Stomach (tissue), 8 donors: ENCODE measurements at regions not wholly inside any gene's neighbourhood (a gene's known extent, or its start where the extent isn't known, plus 50 kb on each side); places are given as distances from the start of the nearest gene placed in this dataset.

Experiments used
- DNase-seq, 2 donors: peaks; one replicate each; pipeline versions ENCODE4 v3.0.0 to v3.0.0-alpha.2; 2013 to 2019
- H3K27ac ChIP-seq, 5 donors: fragments of 200-600 bp in 4 of 5; sonication (generic) in 4 of 5; one replicate each; pipeline ENCODE4 v1.5.1; 2013 to 2019; ENCODE audit warnings: mild to moderate bottlenecking in 1 of 5, moderate library complexity in 1 of 5
- H3K27me3 ChIP-seq, 3 donors: fragments of 200-600 bp; sonication (generic); one replicate each; pipeline ENCODE4 v1.5.1; 2017 to 2019; ENCODE audit warnings: mixed run types in 1 of 3
- H3K36me3 ChIP-seq, 4 donors: fragments of 200-600 bp; sonication (generic); 1 replicate in 3 of 4; 2 replicates in 1 of 4; pipeline ENCODE4 v1.5.1; 2016 to 2019
- H3K4me1 ChIP-seq, 4 donors: fragments of 200-600 bp; sonication (generic); one replicate each; pipeline ENCODE4 v1.5.1; 2016 to 2019
- H3K4me3 ChIP-seq, 4 donors: fragments of 200-600 bp; sonication (generic) in 3 of 4; one replicate each; pipeline ENCODE4 v1.5.1; 2016 to 2019; ENCODE audit warnings: mild to moderate bottlenecking in 1 of 4
- H3K9me3 ChIP-seq, 4 donors: fragments of 200-600 bp; sonication (generic); one replicate each; pipeline ENCODE4 v1.5.1; 2016 to 2019
- CTCF ChIP-seq, 7 experiments: fragments of 450-650 bp in 4 of 7; fragments of 200-600 bp in 3 of 7; sonication (generic) in 3 of 7; IDR thresholded peaks; one replicate each; pipeline ENCODE4 v1.5.1; 2016 to 2019; ENCODE audit warnings: antibody characterized with exemption in 7 of 7, control low read depth in 2 of 7, mild to moderate bottlenecking in 1 of 7
- EP300 ChIP-seq: sonication (generic); formaldehyde crosslinking; IDR thresholded peaks from one replicate; pipeline ENCODE4 v1.6.1; 2017; ENCODE audit warnings: antibody characterized with exemption
- POLR2A ChIP-seq, 4 donors: fragments of 450-650 bp; IDR thresholded peaks; one replicate each; pipeline ENCODE4 v1.6.1; 2016; ENCODE audit warnings: antibody characterized with exemption in 4 of 4, control low read depth in 2 of 4, mild to moderate bottlenecking in 1 of 4, moderate library complexity in 1 of 4
- POLR2AphosphoS5 ChIP-seq, 3 donors: sonication (generic); formaldehyde crosslinking; IDR thresholded peaks; one replicate each; pipeline ENCODE4 v1.6.1; 2016; ENCODE audit warnings: antibody characterized with exemption in 3 of 3
- WGBS, 5 donors: extraction: QIAGEN DNeasy Blood & Tissue Kit in 3 of 5; methylation state at CpG; one replicate each; pipeline versions ENCODE4 v1.1.5 to v1.1.7; 2013 to 2018; 5-methylcytosine and 5-hydroxymethylcytosine counted together
- intact Hi-C: fragments of 100-400 bp; cut with DNase I; formaldehyde crosslinking; loops from one replicate; pipeline ENCODE4 v1.15.1; 2023; ENCODE audit warnings: low total_unique reads
- donor health status: healthy with polysubstance abuse.
- donor health status: Bipolar disorder and iron deficiency.
- donor health status: healthy.

GRCh38 chr5:110333384-110333783, 393.1 kb downstream of the TMEM232 start:
- DNase-seq, result peak in 1 of 2 donors; percentile 33
- 57 to 73% (median 67%) methylated on average over 4 of the region's 4 CpGs for WGBS, 5 donors

DNA sequence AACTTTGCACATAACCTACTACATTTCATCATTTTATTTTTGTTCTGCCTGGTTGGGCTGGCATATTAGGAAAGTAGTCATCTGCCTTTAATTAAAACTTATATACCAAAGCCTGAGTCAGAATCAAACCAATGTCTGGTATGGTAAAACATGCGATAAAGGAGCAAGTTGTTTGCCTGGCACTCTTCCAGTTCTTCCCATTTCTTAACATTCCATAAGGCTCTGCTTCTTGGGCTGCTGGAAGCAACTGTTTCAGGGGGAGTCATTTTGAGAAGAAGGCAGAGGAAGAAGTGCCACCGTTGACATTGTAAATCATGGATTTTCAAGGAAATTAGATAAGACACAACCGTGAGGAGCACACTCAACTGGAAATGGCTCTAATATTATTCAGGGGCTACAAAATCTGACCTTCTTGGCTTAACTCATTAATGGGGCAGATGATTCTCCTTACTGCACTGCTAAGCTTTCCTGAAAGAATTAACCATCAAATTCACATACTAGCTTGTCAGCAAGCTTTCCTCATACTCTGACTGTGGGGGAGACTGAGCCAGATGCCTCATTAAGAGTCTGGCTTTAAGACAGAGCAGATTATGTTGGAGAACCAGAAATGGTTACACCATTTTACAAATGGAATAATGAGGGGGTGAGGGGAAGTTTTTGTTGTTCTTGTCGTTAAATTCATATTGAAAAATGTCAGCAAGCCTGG, 391.0 kb downstream of the TMEM232 start:
- WGBS, 5 donors, result 40 to 46% (median 42%) methylated on average over 4 of the region's 4 CpGs
- intact Hi-C loops, result no loop called here

More at GRCh38 chr5:110333384-110333783, 393.1 kb downstream of the TMEM232 start:
- TF ChIP-seq CTCF (IDR thresholded peaks at IDR 0.05) (no peak), POLR2A (IDR thresholded peaks at IDR 0.05) (no peak), EP300 (no peak), POLR2AphosphoS5 (IDR thresholded peaks at IDR 0.05) (no peak)
- peaks cover 0 to 3% (median 0%) of the 10 kb centered on the region in 4 donors for H3K4me1 ChIP-seq
- H3K36me3 ChIP-seq, result no peaks in the 10 kb centered on the region
- intact Hi-C loops, result no loop called here
- H3K27ac ChIP-seq, result no peak overlapping the region
- H3K27me3 ChIP-seq, result no peaks in the 10 kb centered on the region
- no peaks in the 10 kb centered on the region for H3K9me3 ChIP-seq
- H3K4me3 ChIP-seq, result no peak overlapping the region

DNA sequence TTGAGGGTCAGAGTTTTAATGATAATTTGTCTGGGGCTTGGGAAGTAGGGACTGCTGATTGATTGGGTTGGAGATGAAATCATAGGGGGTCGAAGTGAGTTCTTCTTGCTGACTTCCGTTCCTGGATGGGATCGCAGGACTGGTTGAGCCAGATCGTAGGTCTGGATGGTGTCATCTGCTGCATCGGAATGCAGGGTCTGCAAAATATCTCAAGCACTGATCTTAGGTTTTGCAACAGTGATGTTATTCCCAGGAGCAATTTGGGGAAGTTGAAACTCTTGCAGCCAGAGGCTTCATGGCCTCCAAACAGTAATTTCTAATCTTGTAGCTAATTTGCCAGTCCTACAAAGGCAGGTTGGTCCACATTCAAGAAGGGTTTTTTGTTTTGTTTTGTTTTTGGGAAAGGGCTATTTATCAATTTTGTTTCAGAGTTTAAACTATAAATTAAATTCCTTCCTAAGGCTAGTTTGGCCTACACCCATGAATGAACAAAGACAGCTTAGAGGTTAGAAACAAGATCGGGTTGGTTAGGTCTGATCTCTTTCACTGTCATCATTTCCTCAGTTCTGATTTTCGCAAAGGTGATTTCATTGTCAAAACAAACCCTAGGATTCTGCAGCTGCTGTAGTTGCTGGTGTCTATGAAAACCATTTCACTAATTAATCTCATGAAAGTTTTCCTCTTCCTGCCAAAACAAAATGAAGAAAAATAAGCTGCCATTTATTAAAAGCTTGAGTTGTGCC, 388.0 kb downstream of the TMEM232 start:
- H3K27ac ChIP-seq, result no peak overlapping the region
- H3K4me1 ChIP-seq, result peaks cover 0 to 42% (median 0%) of the 10 kb centered on the region in 4 donors
- no peak overlapping the region for H3K4me3 ChIP-seq
- peak in 1 of 3 donors; percentile 58 for TF ChIP-seq POLR2AphosphoS5 (IDR thresholded peaks at IDR 0.05)
- no peak for TF ChIP-seq POLR2A (IDR thresholded peaks at IDR 0.05)
- no peak for TF ChIP-seq CTCF (IDR thresholded peaks at IDR 0.05)
- intact Hi-C loops, result no loop called here
- H3K36me3 ChIP-seq, result no peaks in the 10 kb centered on the region
- no peaks in the 10 kb centered on the region for H3K9me3 ChIP-seq
- WGBS, 5 donors, result 64 to 82% (median 75%) methylated on average over 7 of the region's 7 CpGs
- no peaks in the 10 kb centered on the region for H3K27me3 ChIP-seq
- DNase-seq, result peak in 1 of 2 donors; percentile 55

More for the DNA sequence above, 391.0 kb downstream of the TMEM232 start:
- Histone ChIP-seq H3K27me3 (no peaks in the 10 kb centered on the region), H3K27ac (no peak overlapping the region), H3K4me3 (no peak overlapping the region), H3K9me3 (no peaks in the 10 kb centered on the region), H3K36me3 (no peaks in the 10 kb centered on the region), H3K4me1 (peaks cover 0 to 19% (median 0%) of the 10 kb centered on the region in 4 donors)
- DNase-seq, result peak in 1 of 2 donors; percentile 38
- no peak for TF ChIP-seq CTCF (IDR thresholded peaks at IDR 0.05)
- no peak for TF ChIP-seq EP300
- TF ChIP-seq POLR2AphosphoS5 (IDR thresholded peaks at IDR 0.05), result no peak
- no peak for TF ChIP-seq POLR2A (IDR thresholded peaks at IDR 0.05)

DNA sequence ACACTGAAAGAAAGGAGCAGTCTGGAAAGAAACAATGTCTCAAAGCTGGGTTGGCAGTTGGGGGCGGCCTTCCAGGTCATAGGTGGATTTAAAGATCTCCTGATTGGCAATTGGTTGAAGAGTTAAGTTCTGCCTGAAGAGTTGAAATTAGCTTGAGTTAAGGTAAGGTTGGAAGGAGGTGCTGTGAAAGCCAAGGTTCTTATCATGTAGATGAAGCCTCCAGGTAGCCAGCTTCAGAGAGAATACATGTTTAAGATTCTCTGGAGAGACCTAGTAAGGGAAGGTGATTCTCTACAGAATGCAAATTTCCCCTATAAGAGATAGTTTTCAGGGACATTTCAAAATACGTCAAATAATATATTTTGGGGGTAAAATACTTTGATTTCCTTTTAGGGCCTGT, 387.1 kb downstream of the TMEM232 start:
- no peaks in the 10 kb centered on the region for H3K36me3 ChIP-seq
- intact Hi-C loops, result no loop called here
- no peak for TF ChIP-seq POLR2A (IDR thresholded peaks at IDR 0.05)
- no peak for TF ChIP-seq EP300
- TF ChIP-seq CTCF (IDR thresholded peaks at IDR 0.05), result no peak
- no peak for TF ChIP-seq POLR2AphosphoS5 (IDR thresholded peaks at IDR 0.05)
- no peak overlapping the region for H3K4me3 ChIP-seq
- peaks cover 0 to 42% (median 0%) of the 10 kb centered on the region in 4 donors for H3K4me1 ChIP-seq
- DNase-seq, result no peak
- H3K27ac ChIP-seq, result no peak overlapping the region
- no peaks in the 10 kb centered on the region for H3K27me3 ChIP-seq
- WGBS, 5 donors, result 90 to 95% (median 92%) methylated on average over 2 of the region's 2 CpGs
- H3K9me3 ChIP-seq, result no peaks in the 10 kb centered on the region
